ENCODE measurements at regions not wholly inside any gene's neighbourhood (a gene's known extent, or its start where the extent isn't known, plus 50 kb on each side); places are given as distances from the start of the nearest gene placed in this dataset.
A peak's percentile ranks its signal among the peaks of the same experiment; 100 is the strongest.

- Histone ChIP-seq H3K9ac (ENCODE audit: extremely low read depth, low read length, poor library complexity, severe bottlenecking) (no peak overlapping the region), H3K27me3 (ENCODE audit: control insufficient read depth, insufficient read depth, low read length, poor library complexity, severe bottlenecking) (peaks cover 17% of the 10 kb centered on the region), H3K4me1 (ENCODE audit: control insufficient read depth, insufficient read depth, low read length) (peaks cover 4% of the 10 kb centered on the region), H3K36me3 (ENCODE audit: control insufficient read depth, insufficient read depth, low read length) (no peaks in the 10 kb centered on the region), H3K9me3 (ENCODE audit: control insufficient read depth, low read length) (peaks cover 6% of the 10 kb centered on the region), H3K4me3 (ENCODE audit: low read length) (no peak overlapping the region), H3K27ac (ENCODE audit: low read depth, low read length) (no peak overlapping the region)
- no peaks in the 10 kb centered on the region for H3K9me3 Mint-ChIP-seq
- H3K4me3 Mint-ChIP-seq, result no peak overlapping the region
- H3K36me3 Mint-ChIP-seq (ENCODE audit: low read depth), result no peaks in the 10 kb centered on the region
- no peak for DNase-seq
- 90 to 92% methylated on average over 3 to 4 of the region's 4 CpGs for WGBS, 2 experiments (ENCODE audit: insufficient coverage in 1 of 2, insufficient read length in 1 of 2)
- H3K27me3 Mint-ChIP-seq (ENCODE audit: insufficient read depth), result peaks cover 22% of the 10 kb centered on the region
- H3K27ac Mint-ChIP-seq, result no peak overlapping the region
- H3K4me1 Mint-ChIP-seq, result peaks cover 19% of the 10 kb centered on the region
- no peak for TF ChIP-seq CTCF (conservative IDR thresholded peaks at IDR 0.05)
Measured at GRCh38 chr7:41835976-41836530, 133.2 kb upstream of the INHBA start.

- Histone ChIP-seq H3K4me3 (ENCODE audit: low read length) (no peak overlapping the region), H3K27ac (ENCODE audit: low read depth, low read length) (peak overlapping the region; percentile 35), H3K27me3 (ENCODE audit: control insufficient read depth, insufficient read depth, low read length, poor library complexity, severe bottlenecking) (peaks cover 17% of the 10 kb centered on the region), H3K36me3 (ENCODE audit: control insufficient read depth, insufficient read depth, low read length) (no peaks in the 10 kb centered on the region), H3K9ac (ENCODE audit: extremely low read depth, low read length, poor library complexity, severe bottlenecking) (no peak overlapping the region), H3K4me1 (ENCODE audit: control insufficient read depth, insufficient read depth, low read length) (peaks cover 4% of the 10 kb centered on the region), H3K9me3 (ENCODE audit: control insufficient read depth, low read length) (peaks cover 6% of the 10 kb centered on the region)
- H3K4me1 Mint-ChIP-seq, result peaks cover 29% of the 10 kb centered on the region
- H3K27ac Mint-ChIP-seq, result no peak overlapping the region
- DNase-seq, result no peak
- no peaks in the 10 kb centered on the region for H3K36me3 Mint-ChIP-seq (ENCODE audit: low read depth)
- no peaks in the 10 kb centered on the region for H3K9me3 Mint-ChIP-seq
- H3K27me3 Mint-ChIP-seq (ENCODE audit: insufficient read depth), result peaks cover 22% of the 10 kb centered on the region
- TF ChIP-seq CTCF (conservative IDR thresholded peaks at IDR 0.05), result no peak
- 76 to 84% methylated on average over 8 of the region's 8 CpGs for WGBS, 2 experiments (ENCODE audit: insufficient coverage in 1 of 2, insufficient read length in 1 of 2)
- H3K4me3 Mint-ChIP-seq, result no peak overlapping the region
Measured at GRCh38 chr7:41834805-41835694, 132.2 kb upstream of the INHBA start.

- Histone ChIP-seq H3K36me3 (ENCODE audit: control insufficient read depth, insufficient read depth, low read length) (no peaks in the 10 kb centered on the region), H3K4me1 (ENCODE audit: control insufficient read depth, insufficient read depth, low read length) (peaks cover 10% of the 10 kb centered on the region), H3K27me3 (ENCODE audit: control insufficient read depth, insufficient read depth, low read length, poor library complexity, severe bottlenecking) (peaks cover 22% of the 10 kb centered on the region), H3K9me3 (ENCODE audit: control insufficient read depth, low read length) (peaks cover 10% of the 10 kb centered on the region), H3K4me3 (ENCODE audit: low read length) (no peak overlapping the region), H3K9ac (ENCODE audit: extremely low read depth, low read length, poor library complexity, severe bottlenecking) (no peak overlapping the region), H3K27ac (ENCODE audit: low read depth, low read length) (no peak overlapping the region)
- TF ChIP-seq CTCF (conservative IDR thresholded peaks at IDR 0.05), result no peak
- 13 to 42% methylated on average over 3 to 4 of the region's 4 CpGs for WGBS, 2 experiments (ENCODE audit: insufficient coverage in 1 of 2, insufficient read length in 1 of 2)
- peaks cover 35% of the 10 kb centered on the region for H3K27me3 Mint-ChIP-seq (ENCODE audit: insufficient read depth)
- peak; percentile 76 for DNase-seq
- no peak overlapping the region for H3K4me3 Mint-ChIP-seq
- H3K9me3 Mint-ChIP-seq, result peaks cover 6% of the 10 kb centered on the region
- H3K36me3 Mint-ChIP-seq (ENCODE audit: low read depth), result no peaks in the 10 kb centered on the region
- no peak overlapping the region for H3K27ac Mint-ChIP-seq
- H3K4me1 Mint-ChIP-seq, result peaks cover 35% of the 10 kb centered on the region
Measured at GRCh38 chr7:41832941-41833340, 130.1 kb upstream of the INHBA start.

All from endodermal cell (in vitro differentiated cells).